Dermis microvascular lymphatic vessel endothelial cell (primary cell): ENCODE measurements at regions not wholly inside any gene's neighbourhood (a gene's known extent, or its start where the extent isn't known, plus 50 kb on each side); places are given as distances from the start of the nearest gene placed in this dataset.

Experiments used
- DNase-seq, 2 donors: peaks; one replicate each; pipeline versions ENCODE4 v3.0.0 to v3.0.0-alpha.2; 2010; ENCODE audit warnings: low read depth in 2 of 2

- DNase-seq = no peak
Measured at GRCh38 chr16:85989863-85990643, 91.1 kb downstream of the IRF8 start.

- DNase-seq = no peak
Measured at GRCh38 chr16:85990861-85991301, 91.9 kb downstream of the IRF8 start.

GRCh38 chr16:85991425-85991824 lies 92.5 kb downstream of the IRF8 start:
- DNase-seq = no peak

GRCh38 chr16:85991856-85992255 lies 92.9 kb downstream of the IRF8 start:
- DNase-seq = no peak

- no peak for DNase-seq
Measured at GRCh38 chr16:85992359-85992758, 93.4 kb downstream of the IRF8 start.

GRCh38 chr16:85992779-85993178 lies 93.8 kb downstream of the IRF8 start:
- DNase-seq = no peak

- no peak for DNase-seq
Measured at GRCh38 chr16:85994492-85995490, 95.8 kb downstream of the IRF8 start.

- no peak for DNase-seq
Measured at GRCh38 chr16:85995541-85996423, 96.8 kb downstream of the IRF8 start.

GRCh38 chr16:85996843-85997242 lies 97.9 kb downstream of the IRF8 start:
- no peak for DNase-seq

GRCh38 chr16:85998171-85998867 lies 99.4 kb downstream of the IRF8 start:
- DNase-seq = no peak

- DNase-seq = no peak
Measured at GRCh38 chr16:85998868-85999729, 100.1 kb downstream of the IRF8 start.

GRCh38 chr16:85999778-86000177 lies 100.8 kb downstream of the IRF8 start:
- DNase-seq = no peak

- no peak for DNase-seq
Measured at GRCh38 chr16:86002178-86002900, 103.4 kb downstream of the IRF8 start.

GRCh38 chr16:86007524-86007923 lies 108.6 kb downstream of the IRF8 start:
- DNase-seq = no peak

GRCh38 chr16:86010680-86011141 lies 111.7 kb downstream of the IRF8 start:
- no peak for DNase-seq

- DNase-seq = no peak
Measured at GRCh38 chr16:86011532-86011931, 112.6 kb downstream of the IRF8 start.

GRCh38 chr16:86012221-86012620 lies 113.3 kb downstream of the IRF8 start:
- peak; percentile 49 to 89 for DNase-seq

GRCh38 chr16:86013867-86014266 lies 114.9 kb downstream of the IRF8 start:
- DNase-seq = no peak

GRCh38 chr16:86015606-86016005 lies 116.6 kb downstream of the IRF8 start:
- peak in 1 of 2 donors; percentile 14 for DNase-seq
